ENCODE measurements at regions not wholly inside any gene's neighbourhood (a gene's known extent, or its start where the extent isn't known, plus 50 kb on each side); places are given as distances from the start of the nearest gene placed in this dataset.

DNA sequence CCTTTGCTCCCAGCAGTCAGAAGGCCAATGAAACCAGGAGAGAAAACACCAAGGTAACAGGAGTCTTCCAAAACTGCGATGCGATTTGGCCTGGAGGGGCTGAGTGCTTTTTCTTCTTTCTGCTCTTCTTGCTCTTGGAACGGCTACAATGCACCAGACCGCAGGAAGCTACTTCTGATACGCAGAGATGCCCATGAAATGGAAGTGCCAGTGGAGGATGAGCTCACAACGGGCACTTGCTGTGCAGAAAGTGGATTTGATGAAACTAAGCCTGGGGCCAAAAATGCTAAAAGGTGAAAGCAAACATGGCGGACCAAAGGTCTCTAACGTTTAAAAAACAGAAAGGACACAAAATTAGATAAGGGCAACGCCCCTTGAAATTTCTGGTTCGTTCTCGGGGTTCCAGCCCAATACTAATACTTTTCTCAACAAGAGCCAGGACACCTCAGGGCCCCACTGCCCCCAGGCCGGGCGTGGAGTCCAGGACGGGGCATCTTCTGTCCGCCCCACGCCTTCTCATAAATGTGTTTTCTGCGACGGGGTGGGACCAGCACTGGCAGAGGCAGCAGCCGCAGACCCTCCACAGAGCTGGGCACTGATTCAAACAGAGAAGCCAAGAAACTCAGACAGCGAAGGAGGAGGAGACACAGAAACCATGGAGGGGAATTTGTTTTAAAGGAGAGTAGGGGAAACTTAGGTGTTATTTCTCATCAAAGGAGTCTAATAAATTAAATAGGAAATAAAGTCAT, 101.3 kb downstream of the CRYAA start:
- Mint-ChIP-seq H3K4me3 (ENCODE audit: unreplicated experiment) (no peak overlapping the region), H3K36me3 (ENCODE audit: insufficient read depth, unreplicated experiment) (peaks cover 5% of the 10 kb centered on the region), H3K27ac (ENCODE audit: low read depth, unreplicated experiment) (no peak overlapping the region), H3K27me3 (ENCODE audit: insufficient read depth, unreplicated experiment) (no peaks in the 10 kb centered on the region), H3K9me3 (ENCODE audit: unreplicated experiment) (no peaks in the 10 kb centered on the region), H3K4me1 (ENCODE audit: insufficient read depth, unreplicated experiment) (peaks cover 8% of the 10 kb centered on the region)
- intact Hi-C loops (cut with micrococcal nuclease), result no loop called here
- ChIA-PET POLR2A (no interaction called here), CTCF (no interaction called here)
- TF ChIP-seq, protein P1, sequence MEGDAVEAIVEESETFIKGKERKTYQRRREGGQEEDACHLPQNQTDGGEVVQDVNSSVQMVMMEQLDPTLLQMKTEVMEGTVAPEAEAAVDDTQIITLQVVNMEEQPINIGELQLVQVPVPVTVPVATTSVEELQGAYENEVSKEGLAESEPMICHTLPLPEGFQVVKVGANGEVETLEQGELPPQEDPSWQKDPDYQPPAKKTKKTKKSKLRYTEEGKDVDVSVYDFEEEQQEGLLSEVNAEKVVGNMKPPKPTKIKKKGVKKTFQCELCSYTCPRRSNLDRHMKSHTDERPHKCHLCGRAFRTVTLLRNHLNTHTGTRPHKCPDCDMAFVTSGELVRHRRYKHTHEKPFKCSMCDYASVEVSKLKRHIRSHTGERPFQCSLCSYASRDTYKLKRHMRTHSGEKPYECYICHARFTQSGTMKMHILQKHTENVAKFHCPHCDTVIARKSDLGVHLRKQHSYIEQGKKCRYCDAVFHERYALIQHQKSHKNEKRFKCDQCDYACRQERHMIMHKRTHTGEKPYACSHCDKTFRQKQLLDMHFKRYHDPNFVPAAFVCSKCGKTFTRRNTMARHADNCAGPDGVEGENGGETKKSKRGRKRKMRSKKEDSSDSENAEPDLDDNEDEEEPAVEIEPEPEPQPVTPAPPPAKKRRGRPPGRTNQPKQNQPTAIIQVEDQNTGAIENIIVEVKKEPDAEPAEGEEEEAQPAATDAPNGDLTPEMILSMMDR (IDR thresholded peaks at IDR 0.05; ENCODE audit: unreplicated experiment), result no peak
- BruUV-seq (replicated peaks), result no TSS peak
- no peak for DNase-seq (ENCODE audit: unreplicated experiment)

DNA sequence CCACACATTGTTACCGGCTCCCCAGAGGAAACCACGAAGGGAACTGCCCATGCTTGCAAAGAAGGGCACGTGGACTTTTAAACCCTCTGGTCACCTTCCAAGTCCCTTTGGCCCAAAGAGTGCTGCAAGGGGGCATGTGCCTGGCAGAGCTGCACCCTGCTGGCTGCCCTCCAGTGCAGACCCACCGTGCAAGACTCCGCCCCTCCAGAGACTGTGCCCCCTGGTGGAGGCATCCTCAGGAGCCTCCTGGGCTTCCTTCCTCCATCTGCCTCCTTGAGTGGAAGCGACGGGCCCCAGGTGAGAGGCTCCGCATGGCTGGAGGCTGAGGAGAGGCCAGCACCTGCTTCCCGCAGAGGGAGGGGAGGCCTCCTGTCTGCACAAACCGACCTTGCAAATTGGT, 100.6 kb downstream of the CRYAA start:
- Mint-ChIP-seq H3K27me3 (ENCODE audit: insufficient read depth, unreplicated experiment) (no peaks in the 10 kb centered on the region), H3K4me1 (ENCODE audit: insufficient read depth, unreplicated experiment) (peaks cover 8% of the 10 kb centered on the region), H3K4me3 (ENCODE audit: unreplicated experiment) (no peak overlapping the region), H3K9me3 (ENCODE audit: unreplicated experiment) (no peaks in the 10 kb centered on the region), H3K27ac (ENCODE audit: low read depth, unreplicated experiment) (no peak overlapping the region), H3K36me3 (ENCODE audit: insufficient read depth, unreplicated experiment) (peaks cover 5% of the 10 kb centered on the region)
- TF ChIP-seq, protein P1 (IDR thresholded peaks at IDR 0.05; ENCODE audit: unreplicated experiment), result no peak
- BruUV-seq (replicated peaks), result no TSS peak
- ChIA-PET POLR2A (no interaction called here), CTCF (no interaction called here)
- intact Hi-C loops (cut with micrococcal nuclease), result no loop called here
- peak; percentile 30 for DNase-seq (ENCODE audit: unreplicated experiment)

DNA sequence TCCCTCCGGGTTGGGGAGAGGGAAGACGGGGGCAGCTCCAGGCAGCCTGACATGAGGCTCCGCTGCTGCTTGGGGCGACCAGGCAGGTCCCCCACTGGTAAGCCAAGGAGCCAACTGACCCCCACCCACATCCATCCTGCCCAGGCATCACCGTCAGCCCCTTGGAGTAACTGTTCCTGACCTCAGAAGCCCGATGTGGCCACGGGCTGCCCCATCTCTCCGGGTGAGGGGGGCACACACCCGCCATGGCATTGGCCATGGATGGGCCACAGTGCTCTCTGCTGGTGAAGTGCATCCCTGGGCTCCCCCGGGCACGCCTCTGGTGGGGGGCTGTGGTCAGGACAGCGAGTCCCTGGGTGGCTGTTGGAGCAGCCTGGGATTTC, 100.0 kb downstream of the CRYAA start:
- ChIA-PET CTCF (no interaction called here), POLR2A (interaction anchor here (0.6 to 1.1 kb wide), 3 partner anchors 13 to 43 kb away, joined by 3 to 4 read pairs (median 3); no protein-coding TSS in a partner anchor)
- DNase-seq (ENCODE audit: unreplicated experiment), result no peak
- H3K9me3 Mint-ChIP-seq (ENCODE audit: unreplicated experiment), result no peaks in the 10 kb centered on the region
- H3K27me3 Mint-ChIP-seq (ENCODE audit: insufficient read depth, unreplicated experiment), result no peaks in the 10 kb centered on the region
- no TSS peak for BruUV-seq (replicated peaks)
- TF ChIP-seq, protein P1 (IDR thresholded peaks at IDR 0.05; ENCODE audit: unreplicated experiment), result no peak
- H3K27ac Mint-ChIP-seq (ENCODE audit: low read depth, unreplicated experiment), result no peak overlapping the region
- peaks cover 8% of the 10 kb centered on the region for H3K4me1 Mint-ChIP-seq (ENCODE audit: insufficient read depth, unreplicated experiment)
- peaks cover 5% of the 10 kb centered on the region for H3K36me3 Mint-ChIP-seq (ENCODE audit: insufficient read depth, unreplicated experiment)
- intact Hi-C loops (cut with micrococcal nuclease), result no loop called here
- no peak overlapping the region for H3K4me3 Mint-ChIP-seq (ENCODE audit: unreplicated experiment)

DNA sequence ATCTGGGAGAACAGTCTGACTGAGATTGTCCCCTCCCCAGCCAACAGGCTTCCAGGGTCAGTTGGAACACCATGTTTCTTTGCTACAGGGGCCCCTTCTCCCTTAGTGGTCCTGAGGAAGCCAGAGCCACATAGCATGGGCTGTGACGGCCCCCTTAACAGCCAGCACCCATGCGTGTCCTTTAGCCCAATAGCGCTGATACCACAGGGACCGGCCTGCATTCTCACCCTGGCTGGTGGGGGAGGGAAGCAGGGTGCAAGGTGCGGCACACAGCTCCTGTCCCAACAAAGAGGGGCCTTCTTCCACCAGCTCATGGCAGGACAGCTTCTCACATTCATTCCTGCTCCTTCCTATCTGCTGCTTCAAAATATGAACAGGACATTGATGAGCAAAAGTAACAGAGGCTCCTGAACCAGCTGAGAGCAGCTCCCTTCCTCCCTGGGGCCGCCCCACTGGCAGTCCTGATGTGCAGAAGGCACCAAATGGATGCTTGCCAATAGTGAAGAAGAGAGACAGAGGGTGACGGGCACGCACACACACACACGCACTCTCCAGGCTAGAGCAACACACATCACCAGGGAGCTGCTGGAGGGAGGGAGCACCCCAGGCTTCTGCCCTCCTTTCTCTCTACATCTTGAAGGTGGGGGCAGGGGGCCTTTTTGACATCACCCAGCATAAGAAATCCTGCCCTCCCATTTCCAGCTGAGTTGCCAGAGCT, 99.4 kb downstream of the CRYAA start:
- H3K4me3 Mint-ChIP-seq (ENCODE audit: unreplicated experiment), result no peak overlapping the region
- intact Hi-C loops (cut with micrococcal nuclease), result no loop called here
- H3K27ac Mint-ChIP-seq (ENCODE audit: low read depth, unreplicated experiment), result no peak overlapping the region
- peaks cover 8% of the 10 kb centered on the region for H3K4me1 Mint-ChIP-seq (ENCODE audit: insufficient read depth, unreplicated experiment)
- no peaks in the 10 kb centered on the region for H3K9me3 Mint-ChIP-seq (ENCODE audit: unreplicated experiment)
- ChIA-PET POLR2A (interaction anchor here (0.6 to 1.2 kb wide), 4 partner anchors 14 to 74 kb away, joined by 3 to 4 read pairs (median 4); no protein-coding TSS in a partner anchor), CTCF (no interaction called here)
- TF ChIP-seq, protein P1 (IDR thresholded peaks at IDR 0.05; ENCODE audit: unreplicated experiment), result no peak
- peaks cover 5% of the 10 kb centered on the region for H3K36me3 Mint-ChIP-seq (ENCODE audit: insufficient read depth, unreplicated experiment)
- BruUV-seq (replicated peaks), result no TSS peak
- H3K27me3 Mint-ChIP-seq (ENCODE audit: insufficient read depth, unreplicated experiment), result no peaks in the 10 kb centered on the region
- DNase-seq (ENCODE audit: unreplicated experiment), result no peak

Measured in MCF 10A (cell line).